GM23338 (cell line): ENCODE measurements at regions not wholly inside any gene's neighbourhood (a gene's known extent, or its start where the extent isn't known, plus 50 kb on each side); places are given as distances from the start of the nearest gene placed in this dataset.
"Not testable (repeated sequence)": the region's sequence is repeated elsewhere in the genome, so short reads cannot be mapped to it uniquely, and the experiment has no call there.

Source experiments
- ATAC-seq: fragments of 200-7000 bp; cut with Tn5 transposase; 3 replicates; pipeline ENCODE4 v1.9.1; 2020
- DNase-seq: peaks from one replicate; pipeline ENCODE4 v3.0.0-alpha.2; 2015; ENCODE audit warnings: low spot score
- H2AFZ ChIP-seq: fragments of 200-600 bp; sonication (generic); 2 replicates; pipeline ENCODE4 v1.8.0; 2016; ENCODE audit warnings: antibody characterized with exemption, mild to moderate bottlenecking, moderate library complexity
- H3F3A ChIP-seq: fragments of 200-600 bp; sonication (generic); replicated peaks from 2 replicates; pipeline ENCODE4 v1.8.0; 2017; ENCODE audit warnings: antibody characterized with exemption, mixed run types, low read depth
- H3K27ac ChIP-seq: fragments of 200-600 bp; sonication (generic); 2 replicates; pipeline ENCODE4 v1.6.1; 2016; ENCODE audit warnings: low read depth
- H3K27me3 ChIP-seq: fragments of 200-600 bp; sonication (generic); 2 replicates; pipeline ENCODE4 v1.8.0; 2016; ENCODE audit warnings: mild to moderate bottlenecking, mixed run types, moderate library complexity; ENCODE audit not compliant: insufficient read depth
- H3K36me3 ChIP-seq: fragments of 200-600 bp; sonication (generic); 2 replicates; pipeline ENCODE4 v1.8.0; 2016; ENCODE audit warnings: mild to moderate bottlenecking; ENCODE audit not compliant: insufficient read depth
- H3K4me1 ChIP-seq: fragments of 200-600 bp; sonication (generic); 2 replicates; pipeline ENCODE4 v1.8.0; 2016; ENCODE audit warnings: mild to moderate bottlenecking, moderate library complexity; ENCODE audit not compliant: insufficient read depth
- H3K4me2 ChIP-seq: fragments of 200-600 bp; sonication (generic); 2 replicates; pipeline ENCODE4 v1.7.1; 2017; ENCODE audit warnings: mixed run types
- H3K4me3 ChIP-seq: fragments of 200-600 bp; sonication (generic); 2 replicates; pipeline ENCODE4 v1.6.1; 2016; ENCODE audit warnings: mixed run types
- H3K79me2 ChIP-seq: fragments of 200-600 bp; sonication (generic); replicated peaks from 2 replicates; pipeline ENCODE4 v1.8.0; 2017; ENCODE audit warnings: mild to moderate bottlenecking; ENCODE audit not compliant: insufficient read depth
- H3K9me2 ChIP-seq: fragments of 200-600 bp; sonication (generic); 2 replicates; pipeline ENCODE4 v1.8.0; 2017; ENCODE audit not compliant: insufficient read depth
- H4K20me1 ChIP-seq: fragments of 200-600 bp; sonication (generic); replicated peaks from 2 replicates; pipeline ENCODE4 v1.8.0; 2017; ENCODE audit warnings: mild to moderate bottlenecking; ENCODE audit not compliant: insufficient read depth
- H3K27ac Mint-ChIP-seq: 2 replicates; pipeline ENCODE4 v1.8.0; 2020; ENCODE audit warnings: inconsistent platforms, mild to moderate bottlenecking, moderate library complexity, mixed read lengths
- H3K27me3 Mint-ChIP-seq: 3 replicates; pipeline ENCODE4 v1.8.0; 2022; ENCODE audit warnings: low read depth, mild to moderate bottlenecking, moderate library complexity, mixed read lengths, inconsistent platforms; ENCODE audit not compliant: insufficient read depth, poor library complexity
- H3K36me3 Mint-ChIP-seq: 3 replicates; pipeline ENCODE4 v1.8.0; 2021; ENCODE audit warnings: low read depth, mild to moderate bottlenecking, inconsistent platforms, moderate library complexity, mixed read lengths
- H3K4me1 Mint-ChIP-seq: 3 replicates; pipeline ENCODE4 v1.8.0; 2020; ENCODE audit warnings: mild to moderate bottlenecking, inconsistent platforms, mixed read lengths
- H3K4me3 Mint-ChIP-seq: 3 replicates; pipeline ENCODE4 v1.8.0; 2021; ENCODE audit warnings: moderate library complexity, mild to moderate bottlenecking, inconsistent platforms, mixed read lengths
- H3K9me3 Mint-ChIP-seq: 3 replicates; pipeline ENCODE4 v1.8.0; 2020; ENCODE audit warnings: moderate library complexity, mild to moderate bottlenecking, inconsistent platforms, mixed read lengths
- JUNB ChIP-seq: IDR thresholded peaks from one replicate; pipeline ENCODE4 v1.6.1; 2016; ENCODE audit warnings: antibody characterized with exemption; ENCODE audit not compliant: unreplicated experiment
- NANOG ChIP-seq: IDR thresholded peaks from 2 replicates; pipeline ENCODE4 v1.6.1; 2016; ENCODE audit warnings: antibody characterized with exemption, borderline replicate concordance
- TF ChIP-seq, protein P1 (sequence below): fragments of 250-450 bp; sonication (Bioruptor Pico); IDR thresholded peaks from 2 replicates; pipeline ENCODE4 v1.5.0; 2020; ENCODE audit warnings: mild to moderate bottlenecking, moderate library complexity
- TF ChIP-seq, protein P2 (sequence below): IDR thresholded peaks from 2 replicates; pipeline ENCODE4 v1.6.1; 2016; ENCODE audit warnings: antibody characterized with exemption

DNA sequence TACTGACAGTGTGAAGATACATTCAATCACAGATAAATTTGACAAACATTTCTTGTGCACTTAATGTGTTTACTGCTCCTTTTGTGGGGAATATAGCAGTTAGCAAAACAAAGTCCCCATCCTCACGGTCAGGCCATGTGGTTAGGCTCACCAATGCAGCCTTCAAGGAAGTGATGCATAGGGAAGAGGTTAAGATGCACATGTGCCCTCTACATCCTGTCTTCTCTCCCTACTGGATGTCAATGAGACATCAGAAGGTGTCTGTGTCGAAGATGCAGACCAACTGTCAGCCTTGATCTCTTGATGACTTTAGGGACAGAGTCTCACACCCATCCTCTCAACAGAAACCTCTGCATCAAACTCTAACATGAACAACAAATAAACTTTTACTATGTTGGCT lies 78.7 kb downstream of the FH start (continued):
- TF ChIP-seq, protein P1, sequence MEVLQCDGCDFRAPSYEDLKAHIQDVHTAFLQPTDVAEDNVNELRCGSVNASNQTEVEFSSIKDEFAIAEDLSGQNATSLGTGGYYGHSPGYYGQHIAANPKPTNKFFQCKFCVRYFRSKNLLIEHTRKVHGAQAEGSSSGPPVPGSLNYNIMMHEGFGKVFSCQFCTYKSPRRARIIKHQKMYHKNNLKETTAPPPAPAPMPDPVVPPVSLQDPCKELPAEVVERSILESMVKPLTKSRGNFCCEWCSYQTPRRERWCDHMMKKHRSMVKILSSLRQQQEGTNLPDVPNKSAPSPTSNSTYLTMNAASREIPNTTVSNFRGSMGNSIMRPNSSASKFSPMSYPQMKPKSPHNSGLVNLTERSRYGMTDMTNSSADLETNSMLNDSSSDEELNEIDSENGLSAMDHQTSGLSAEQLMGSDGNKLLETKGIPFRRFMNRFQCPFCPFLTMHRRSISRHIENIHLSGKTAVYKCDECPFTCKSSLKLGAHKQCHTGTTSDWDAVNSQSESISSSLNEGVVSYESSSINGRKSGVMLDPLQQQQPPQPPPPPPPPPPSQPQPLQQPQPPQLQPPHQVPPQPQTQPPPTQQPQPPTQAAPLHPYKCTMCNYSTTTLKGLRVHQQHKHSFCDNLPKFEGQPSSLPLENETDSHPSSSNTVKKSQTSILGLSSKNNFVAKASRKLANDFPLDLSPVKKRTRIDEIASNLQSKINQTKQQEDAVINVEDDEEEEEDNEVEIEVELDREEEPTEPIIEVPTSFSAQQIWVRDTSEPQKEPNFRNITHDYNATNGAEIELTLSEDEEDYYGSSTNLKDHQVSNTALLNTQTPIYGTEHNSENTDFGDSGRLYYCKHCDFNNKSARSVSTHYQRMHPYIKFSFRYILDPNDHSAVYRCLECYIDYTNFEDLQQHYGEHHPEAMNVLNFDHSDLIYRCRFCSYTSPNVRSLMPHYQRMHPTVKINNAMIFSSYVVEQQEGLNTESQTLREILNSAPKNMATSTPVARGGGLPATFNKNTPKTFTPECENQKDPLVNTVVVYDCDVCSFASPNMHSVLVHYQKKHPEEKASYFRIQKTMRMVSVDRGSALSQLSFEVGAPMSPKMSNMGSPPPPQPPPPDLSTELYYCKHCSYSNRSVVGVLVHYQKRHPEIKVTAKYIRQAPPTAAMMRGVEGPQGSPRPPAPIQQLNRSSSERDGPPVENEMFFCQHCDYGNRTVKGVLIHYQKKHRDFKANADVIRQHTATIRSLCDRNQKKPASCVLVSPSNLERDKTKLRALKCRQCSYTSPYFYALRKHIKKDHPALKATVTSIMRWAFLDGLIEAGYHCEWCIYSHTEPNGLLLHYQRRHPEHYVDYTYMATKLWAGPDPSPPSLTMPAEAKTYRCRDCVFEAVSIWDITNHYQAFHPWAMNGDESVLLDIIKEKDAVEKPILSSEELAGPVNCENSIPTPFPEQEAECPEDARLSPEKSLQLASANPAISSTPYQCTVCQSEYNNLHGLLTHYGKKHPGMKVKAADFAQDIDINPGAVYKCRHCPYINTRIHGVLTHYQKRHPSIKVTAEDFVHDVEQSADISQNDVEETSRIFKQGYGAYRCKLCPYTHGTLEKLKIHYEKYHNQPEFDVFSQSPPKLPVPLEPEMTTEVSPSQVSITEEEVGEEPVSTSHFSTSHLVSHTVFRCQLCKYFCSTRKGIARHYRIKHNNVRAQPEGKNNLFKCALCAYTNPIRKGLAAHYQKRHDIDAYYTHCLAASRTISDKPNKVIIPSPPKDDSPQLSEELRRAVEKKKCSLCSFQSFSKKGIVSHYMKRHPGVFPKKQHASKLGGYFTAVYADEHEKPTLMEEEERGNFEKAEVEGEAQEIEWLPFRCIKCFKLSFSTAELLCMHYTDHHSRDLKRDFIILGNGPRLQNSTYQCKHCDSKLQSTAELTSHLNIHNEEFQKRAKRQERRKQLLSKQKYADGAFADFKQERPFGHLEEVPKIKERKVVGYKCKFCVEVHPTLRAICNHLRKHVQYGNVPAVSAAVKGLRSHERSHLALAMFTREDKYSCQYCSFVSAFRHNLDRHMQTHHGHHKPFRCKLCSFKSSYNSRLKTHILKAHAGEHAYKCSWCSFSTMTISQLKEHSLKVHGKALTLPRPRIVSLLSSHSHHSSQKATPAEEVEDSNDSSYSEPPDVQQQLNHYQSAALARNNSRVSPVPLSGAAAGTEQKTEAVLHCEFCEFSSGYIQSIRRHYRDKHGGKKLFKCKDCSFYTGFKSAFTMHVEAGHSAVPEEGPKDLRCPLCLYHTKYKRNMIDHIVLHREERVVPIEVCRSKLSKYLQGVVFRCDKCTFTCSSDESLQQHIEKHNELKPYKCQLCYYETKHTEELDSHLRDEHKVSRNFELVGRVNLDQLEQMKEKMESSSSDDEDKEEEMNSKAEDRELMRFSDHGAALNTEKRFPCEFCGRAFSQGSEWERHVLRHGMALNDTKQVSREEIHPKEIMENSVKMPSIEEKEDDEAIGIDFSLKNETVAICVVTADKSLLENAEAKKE (CRISPR knock-in tag) = no peak

DNA sequence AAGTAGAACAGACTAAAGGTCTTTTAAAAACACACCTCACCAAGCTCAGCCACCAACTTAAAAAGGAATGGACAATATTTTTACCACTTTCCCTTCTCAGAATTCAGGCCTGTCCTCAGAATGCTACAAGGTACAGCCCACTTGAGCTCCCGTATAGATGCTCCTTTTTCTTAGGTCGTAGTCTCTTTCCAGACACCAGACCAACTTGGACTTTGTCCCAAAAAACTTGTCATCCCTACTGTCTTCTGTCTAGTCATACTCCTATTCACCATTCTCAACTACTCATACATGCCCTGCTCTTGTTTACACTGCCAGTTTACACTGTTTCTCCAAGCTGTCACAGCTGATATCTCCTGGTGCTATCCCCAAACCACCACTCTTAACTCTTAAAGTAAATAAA lies 80.9 kb downstream of the FH start:
- not testable (repeated sequence) for ATAC-seq, H3K4me2 ChIP-seq, H4K20me1 ChIP-seq, H3K4me1 Mint-ChIP-seq, H3K27ac ChIP-seq, H3K27me3 ChIP-seq, H3K4me3 Mint-ChIP-seq, H3K36me3 ChIP-seq, H3F3A ChIP-seq, H3K4me3 ChIP-seq, H3K4me1 ChIP-seq, DNase-seq, H3K27me3 Mint-ChIP-seq, H3K79me2 ChIP-seq, H3K27ac Mint-ChIP-seq, H2AFZ ChIP-seq
- 0 out of 2 replicates have a peak, but pooled peaks cover 13% of the 10 kb centered on the region for H3K9me2 ChIP-seq
- peaks cover 26% of the 10 kb centered on the region for H3K36me3 Mint-ChIP-seq
- H3K9me3 Mint-ChIP-seq = peaks cover 32% of the 10 kb centered on the region

DNA sequence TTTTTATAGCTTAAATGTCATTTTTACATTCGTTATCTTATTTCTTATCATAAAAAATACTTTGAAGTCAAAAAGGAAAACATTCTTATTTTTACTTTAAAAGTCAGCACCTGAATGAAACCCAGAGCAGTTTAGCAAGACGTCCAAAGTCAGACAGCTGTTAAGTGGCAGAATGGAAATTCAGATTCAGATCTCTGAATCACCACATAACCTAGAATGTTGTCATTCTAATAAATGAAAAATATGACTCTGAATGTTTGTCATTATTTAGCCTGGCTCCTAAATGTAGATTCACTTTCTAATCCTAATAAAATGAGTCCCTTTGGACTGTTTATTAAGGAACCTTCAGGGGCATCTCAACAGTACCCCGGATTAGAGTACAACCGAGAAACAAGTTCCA lies 75.2 kb upstream of the RGS7 start:
- H3K9me2 ChIP-seq = no peaks in the 10 kb centered on the region
- no peak overlapping the region for H2AFZ ChIP-seq
- no peaks in the 10 kb centered on the region for H3K4me1 ChIP-seq
- H3K79me2 ChIP-seq = no peaks in the 10 kb centered on the region
- no peaks in the 10 kb centered on the region for H3K36me3 ChIP-seq
- no peak for ATAC-seq
- H3K4me3 ChIP-seq = no peak overlapping the region
- peaks cover 48% of the 10 kb centered on the region for H3K36me3 Mint-ChIP-seq
- no peak overlapping the region for H3K27ac Mint-ChIP-seq
- H3K27ac ChIP-seq = no peak overlapping the region
- no peak overlapping the region for H3K4me3 Mint-ChIP-seq
- peaks cover 48% of the 10 kb centered on the region for H3K9me3 Mint-ChIP-seq
- H4K20me1 ChIP-seq = no peaks in the 10 kb centered on the region
- no peaks in the 10 kb centered on the region for H3K27me3 ChIP-seq
- no peaks in the 10 kb centered on the region for H3F3A ChIP-seq
- no peaks in the 10 kb centered on the region for H3K4me1 Mint-ChIP-seq
- DNase-seq = no peak
- H3K4me2 ChIP-seq = no peak overlapping the region
- peaks cover 8% of the 10 kb centered on the region for H3K27me3 Mint-ChIP-seq
- TF ChIP-seq JUNB (no peak), NANOG (no peak)
- TF ChIP-seq, protein P2, sequence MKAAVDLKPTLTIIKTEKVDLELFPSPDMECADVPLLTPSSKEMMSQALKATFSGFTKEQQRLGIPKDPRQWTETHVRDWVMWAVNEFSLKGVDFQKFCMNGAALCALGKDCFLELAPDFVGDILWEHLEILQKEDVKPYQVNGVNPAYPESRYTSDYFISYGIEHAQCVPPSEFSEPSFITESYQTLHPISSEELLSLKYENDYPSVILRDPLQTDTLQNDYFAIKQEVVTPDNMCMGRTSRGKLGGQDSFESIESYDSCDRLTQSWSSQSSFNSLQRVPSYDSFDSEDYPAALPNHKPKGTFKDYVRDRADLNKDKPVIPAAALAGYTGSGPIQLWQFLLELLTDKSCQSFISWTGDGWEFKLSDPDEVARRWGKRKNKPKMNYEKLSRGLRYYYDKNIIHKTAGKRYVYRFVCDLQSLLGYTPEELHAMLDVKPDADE = no peak
- TF ChIP-seq, protein P1 (CRISPR knock-in tag) = no peak
